Astrocyte of the hippocampus (primary cell): ENCODE measurements at regions not wholly inside any gene's neighbourhood (a gene's known extent, or its start where the extent isn't known, plus 50 kb on each side); places are given as distances from the start of the nearest gene placed in this dataset.
"Not testable (repeated sequence)": the region's sequence is repeated elsewhere in the genome, so short reads cannot be mapped to it uniquely, and the experiment has no call there.

ENCODE experiments used
- DNase-seq: peaks from one replicate; pipeline ENCODE4 v3.0.0; 2011; ENCODE audit warnings: low read depth, low spot score

DNA sequence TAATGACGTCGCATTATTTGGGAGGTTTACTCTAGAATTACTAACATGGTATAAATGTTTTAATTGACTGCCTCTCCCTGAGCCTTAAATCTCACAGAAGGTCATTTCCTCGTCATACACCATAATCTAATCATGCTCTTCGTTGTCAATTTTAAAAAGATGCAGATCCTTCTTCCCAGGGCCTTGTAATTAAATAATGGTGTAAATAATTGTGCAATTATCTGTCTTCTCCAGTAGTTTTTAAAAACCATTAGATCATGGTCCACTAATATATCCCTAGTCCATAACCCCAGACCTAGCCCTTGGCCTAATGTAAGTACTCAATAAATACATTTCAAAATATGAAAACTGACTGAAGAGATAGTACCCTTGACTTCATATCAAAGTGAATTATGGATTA is 181.5 kb upstream of the GNAI1 start:
- DNase-seq: no peak

DNA sequence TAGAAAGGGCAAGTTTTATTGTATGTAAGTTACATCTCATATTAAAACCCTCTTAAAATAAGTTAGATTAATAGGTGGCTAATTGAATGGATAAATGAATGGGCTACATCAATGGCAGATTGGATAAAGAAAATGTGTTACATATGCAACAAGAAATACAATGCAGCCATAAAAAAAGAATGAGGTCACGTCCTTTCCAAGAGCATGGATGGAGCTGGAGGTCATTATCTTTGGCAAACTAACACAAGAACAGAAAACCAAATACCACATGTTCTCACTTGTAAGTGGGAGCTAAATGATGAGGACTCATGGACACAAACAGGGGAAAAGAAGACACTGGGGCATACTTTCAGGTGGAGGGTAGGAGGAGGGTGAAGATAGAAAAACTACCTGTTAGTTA is 182.2 kb upstream of the GNAI1 start:
- DNase-seq: no peak

DNA sequence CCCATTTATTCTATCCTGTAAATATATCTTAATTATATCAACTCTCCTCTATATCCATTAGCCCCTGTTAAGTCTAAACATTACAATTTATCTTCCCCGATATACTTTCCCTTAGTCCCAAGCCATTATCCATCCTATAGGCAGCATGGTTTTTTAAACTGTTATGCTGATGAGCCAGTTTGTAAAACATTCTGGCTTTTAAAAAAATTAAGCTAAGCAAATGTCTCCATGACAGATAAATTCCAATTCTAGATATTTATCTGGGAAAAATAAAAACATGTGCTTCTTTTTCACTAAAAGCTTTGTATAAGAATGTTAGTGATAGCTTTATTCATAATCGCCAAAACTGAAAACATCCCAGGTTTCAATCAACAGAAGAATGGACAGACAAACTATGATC is 183.2 kb upstream of the GNAI1 start:
- no peak for DNase-seq

- no peak for DNase-seq
These were observed 184.9 kb upstream of the GNAI1 start for GRCh38 chr7:79949778-79950177.

- no peak for DNase-seq
These were observed 198.2 kb upstream of the GNAI1 start for GRCh38 chr7:79936281-79936983.

GRCh38 chr7:79934727-79935126 is 199.9 kb upstream of the GNAI1 start:
- DNase-seq: no peak

- DNase-seq: peak; percentile 28
These were observed 201.5 kb upstream of the GNAI1 start for GRCh38 chr7:79933144-79933543.

DNA sequence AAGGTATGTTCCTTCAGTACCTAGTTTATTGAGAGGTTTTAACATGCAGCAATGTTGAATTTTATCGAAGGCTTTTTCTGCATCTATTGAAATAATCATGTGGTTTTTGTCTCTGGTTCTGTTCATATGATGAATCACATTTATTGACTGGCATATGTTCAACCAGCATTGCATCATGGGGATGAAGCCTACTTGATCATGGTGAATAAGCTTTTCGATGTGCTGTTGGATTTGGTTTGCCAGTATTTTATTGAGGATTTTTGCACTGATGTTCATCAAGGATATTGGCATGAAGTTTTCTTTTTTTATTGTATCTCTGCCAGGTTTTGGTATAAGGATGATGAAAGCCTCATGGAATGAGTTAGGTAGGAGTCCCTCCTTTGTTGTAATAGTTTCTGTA is 204.0 kb upstream of the GNAI1 start:
- no peak for DNase-seq

GRCh38 chr7:79927116-79927515 is 207.5 kb upstream of the GNAI1 start:
- no peak for DNase-seq

- DNase-seq: no peak
These were observed 210.7 kb upstream of the GNAI1 start for GRCh38 chr7:79923953-79924352.

GRCh38 chr7:79922894-79923293 is 211.7 kb upstream of the GNAI1 start:
- DNase-seq: no peak

DNA sequence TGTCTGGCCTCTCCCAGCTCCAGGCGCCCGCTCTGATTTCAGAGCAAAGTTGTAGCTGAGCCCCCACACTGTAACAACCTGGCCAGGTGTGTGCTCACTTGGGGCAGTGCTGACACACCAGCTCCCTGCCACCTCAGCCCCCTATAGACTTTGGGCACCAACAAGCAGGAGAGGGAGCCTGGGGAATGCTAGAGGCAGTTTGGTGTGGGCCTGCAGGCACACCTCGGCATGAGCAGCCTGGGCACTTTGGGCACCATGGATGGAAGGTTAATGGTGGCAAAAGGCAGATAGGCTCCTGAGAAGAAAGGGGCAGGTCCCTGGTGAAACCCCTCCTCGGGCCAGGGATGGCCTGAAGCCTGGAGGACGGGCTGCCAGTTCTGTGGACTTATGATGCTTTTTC is 212.7 kb upstream of the GNAI1 start:
- no peak for DNase-seq

GRCh38 chr7:79918632-79919031 is 216.0 kb upstream of the GNAI1 start:
- DNase-seq: not testable (repeated sequence)

DNA sequence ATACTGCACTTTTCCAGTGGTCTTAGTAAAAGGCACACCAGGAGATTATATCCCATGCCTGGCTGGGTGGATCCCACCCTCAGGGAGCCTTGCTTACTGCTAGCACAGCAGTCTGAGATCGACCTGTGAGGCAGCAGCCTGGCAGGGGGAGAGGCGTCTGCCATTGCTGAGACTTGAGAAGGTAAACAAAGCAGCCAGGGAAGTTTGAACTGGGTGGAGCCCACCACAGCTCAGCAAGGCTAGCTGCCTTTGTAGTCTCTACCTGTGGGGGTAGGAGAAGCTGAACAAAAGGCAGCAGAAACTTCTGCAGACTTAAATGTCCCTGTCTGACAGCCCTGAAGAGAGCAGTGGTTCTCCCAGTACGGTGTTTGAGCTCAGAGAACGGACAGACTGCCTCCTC is 219.3 kb upstream of the GNAI1 start:
- not testable (repeated sequence) for DNase-seq

DNA sequence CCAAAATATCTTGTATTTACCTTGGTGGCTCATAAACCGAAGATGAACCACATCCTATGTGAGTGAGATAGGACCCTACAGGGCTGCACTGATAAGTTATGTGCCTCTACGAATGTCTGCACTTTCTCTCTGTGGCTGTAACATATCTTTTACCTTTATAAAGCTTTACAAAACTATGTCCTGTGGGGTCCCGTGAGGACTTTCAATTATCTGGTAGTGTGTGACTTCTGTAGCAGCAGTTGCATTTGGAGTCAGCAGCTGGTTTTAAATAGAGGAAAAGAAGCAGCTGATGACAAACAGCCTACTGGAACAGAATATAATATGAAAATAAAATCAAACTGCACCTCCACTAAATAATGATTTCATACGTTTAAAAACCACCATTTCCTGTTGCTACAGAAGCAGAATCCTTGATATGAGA is 222.4 kb upstream of the GNAI1 start:
- no peak for DNase-seq

- DNase-seq: no peak
These were observed 223.2 kb upstream of the GNAI1 start for GRCh38 chr7:79911420-79911819.

GRCh38 chr7:79909176-79909575 is 225.5 kb upstream of the GNAI1 start:
- no peak for DNase-seq

GRCh38 chr7:79897166-79897565 is 237.5 kb upstream of the GNAI1 start:
- DNase-seq: no peak

DNA sequence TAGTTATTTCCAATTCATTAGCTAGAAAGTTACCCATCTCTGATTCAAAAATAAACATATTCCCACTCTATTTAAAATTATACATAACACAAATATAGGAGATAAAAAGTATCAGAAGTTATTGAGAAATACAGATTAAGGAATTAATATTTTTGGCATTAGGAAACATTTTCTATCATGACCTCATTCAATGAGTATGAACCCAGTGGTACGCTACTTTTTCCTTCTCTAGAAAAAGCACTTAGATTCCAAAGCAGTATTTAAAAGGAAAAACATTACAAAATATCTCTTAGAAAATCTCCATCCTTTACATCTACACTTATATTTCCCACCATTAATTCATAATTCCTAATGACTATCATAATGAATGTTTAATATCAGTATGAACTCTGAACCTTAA is 240.6 kb upstream of the GNAI1 start:
- DNase-seq: no peak

- DNase-seq: no peak
These were observed 251.7 kb upstream of the GNAI1 start for GRCh38 chr7:79882922-79883321.

DNA sequence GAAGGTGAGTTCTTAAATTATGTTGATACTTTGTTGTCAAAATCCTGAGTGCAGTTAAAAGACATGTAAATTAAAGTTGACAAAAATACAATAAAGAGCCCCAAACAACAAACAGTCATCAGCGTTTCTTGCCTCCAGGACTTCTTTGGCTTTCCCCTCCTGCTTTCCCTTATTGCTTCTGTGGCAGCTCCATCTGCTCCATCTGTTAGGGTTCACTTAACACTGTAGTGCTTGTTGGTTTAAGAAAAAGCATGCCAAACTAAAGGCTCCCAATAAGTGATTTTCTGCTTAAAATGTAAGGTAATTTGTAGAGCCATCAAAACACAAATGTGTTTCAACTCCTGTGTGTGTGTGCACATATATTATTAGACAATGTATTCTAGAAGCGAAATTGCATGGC is 254.3 kb upstream of the GNAI1 start:
- DNase-seq: no peak

DNA sequence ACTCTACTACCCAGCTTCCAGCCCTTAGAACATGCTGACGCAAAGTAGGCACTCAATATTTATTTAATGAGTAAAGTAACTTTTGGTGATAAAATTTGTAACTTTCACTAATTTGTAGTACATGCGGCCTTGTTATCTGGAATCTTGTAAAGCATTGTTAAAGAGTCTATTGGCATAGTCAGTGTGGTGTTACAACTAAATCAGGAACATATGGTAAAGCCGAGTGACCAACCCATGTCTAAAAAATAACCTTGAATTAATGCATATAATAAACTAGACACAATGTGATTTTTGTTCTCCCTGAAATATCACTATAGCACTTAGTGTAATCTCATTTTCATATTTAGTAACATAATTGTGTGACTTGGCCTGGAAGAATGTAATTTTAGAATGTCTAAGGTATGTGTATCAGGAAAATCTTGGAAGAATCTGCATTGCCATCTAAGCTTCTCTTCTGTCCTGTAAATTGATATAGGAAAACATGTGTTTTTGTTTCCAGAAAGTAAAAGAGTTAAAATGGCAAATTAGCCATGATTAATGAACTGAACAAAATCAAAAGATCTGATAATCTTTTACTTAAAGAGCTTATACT is 256.7 kb upstream of the GNAI1 start:
- no peak for DNase-seq

DNA sequence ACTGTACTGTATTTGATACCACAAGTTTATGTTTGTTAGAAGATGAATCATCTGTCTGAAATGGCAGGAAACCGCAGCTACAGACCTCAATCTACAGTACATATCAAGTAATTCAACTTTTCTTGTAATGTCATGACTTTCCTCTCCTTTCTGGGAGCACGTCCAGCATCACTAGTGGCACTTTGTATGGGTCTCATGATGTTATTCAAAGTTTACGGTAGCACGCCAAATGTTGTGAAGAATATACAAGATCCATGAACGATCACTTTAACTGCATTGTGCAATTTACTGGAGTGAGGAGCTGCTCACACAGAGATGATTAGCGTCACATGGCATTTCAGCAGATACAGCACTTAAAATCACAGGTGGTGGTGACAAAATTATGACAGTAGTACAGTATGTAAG is 257.8 kb upstream of the GNAI1 start:
- peak; percentile 72 for DNase-seq

- no peak for DNase-seq
These were observed 259.8 kb upstream of the GNAI1 start for GRCh38 chr7:79874797-79875196.
